Progenitor cell of endocrine pancreas (in vitro differentiated cells): ENCODE measurements at regions not wholly inside any gene's neighbourhood (a gene's known extent, or its start where the extent isn't known, plus 50 kb on each side); places are given as distances from the start of the nearest gene placed in this dataset.

Source experiments
- DNase-seq: peaks from one replicate; pipeline ENCODE4 v3.0.0; 2021; ENCODE audit warnings: low spot score; ENCODE audit not compliant: unreplicated experiment
- H3K27ac Mint-ChIP-seq: 2 replicates; pipeline ENCODE4 v1.8.0; 2021; ENCODE audit warnings: mild to moderate bottlenecking, moderate library complexity, mixed read lengths
- H3K27me3 Mint-ChIP-seq: 2 replicates; pipeline ENCODE4 v1.8.0; 2021; ENCODE audit warnings: mixed read lengths
- H3K36me3 Mint-ChIP-seq: 2 replicates; pipeline ENCODE4 v1.8.0; 2022; ENCODE audit warnings: mixed read lengths; ENCODE audit not compliant: insufficient read depth
- H3K4me1 Mint-ChIP-seq: 2 replicates; pipeline ENCODE4 v1.8.0; 2021; ENCODE audit warnings: low read depth, mixed read lengths
- H3K4me3 Mint-ChIP-seq: 2 replicates; pipeline ENCODE4 v1.8.0; 2021; ENCODE audit warnings: low read depth, mild to moderate bottlenecking, moderate library complexity, mixed read lengths
- H3K9me3 Mint-ChIP-seq: 2 replicates; pipeline ENCODE4 v1.8.0; 2021; ENCODE audit warnings: low read depth, mixed read lengths
- CTCF ChIP-seq: fragments of 200-600 bp; sonication (generic); IDR thresholded peaks from one replicate; pipeline ENCODE4 v1.5.0; 2021; ENCODE audit warnings: antibody characterized with exemption, mild to moderate bottlenecking; ENCODE audit not compliant: unreplicated experiment

DNA sequence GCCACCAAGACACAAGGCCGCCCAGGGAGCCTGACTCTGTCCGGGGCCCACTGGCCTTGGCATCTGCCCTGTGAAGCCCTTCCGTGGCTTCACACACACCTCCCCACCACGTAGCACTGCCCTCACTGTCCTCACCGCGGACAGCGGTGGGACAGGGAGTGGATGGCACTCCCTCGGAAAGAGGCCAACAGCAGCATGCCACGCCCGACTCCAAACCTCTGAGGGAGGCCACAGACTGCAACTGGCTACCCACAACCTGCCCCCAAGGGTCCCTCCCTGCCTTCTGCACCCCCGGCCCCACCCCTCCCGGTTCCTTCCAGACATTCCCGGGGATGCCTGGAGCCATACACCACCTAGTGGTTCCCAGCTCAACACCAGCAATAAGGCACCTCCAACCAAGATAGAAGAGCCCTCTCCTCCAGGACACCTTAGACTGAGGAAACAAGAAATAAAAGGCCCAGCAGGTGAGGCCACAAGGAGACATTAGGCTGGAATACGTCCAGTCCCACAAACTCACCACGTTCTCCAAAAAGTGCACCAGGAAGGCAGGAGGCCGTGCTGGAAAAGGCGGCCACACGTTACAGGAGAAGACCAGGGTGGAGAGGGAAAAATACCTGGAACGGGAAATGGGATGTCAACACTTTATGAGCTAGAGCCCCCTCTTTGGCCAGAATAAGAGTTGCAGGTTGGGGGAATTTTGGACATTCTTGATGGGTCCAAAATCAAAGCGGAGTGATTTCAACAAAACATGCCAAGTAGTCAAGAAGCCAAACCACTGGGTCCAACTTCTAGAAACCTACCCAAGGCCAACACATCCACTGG lies 310.0 kb downstream of the SOX9 start:
- no peak overlapping the region for H3K27ac Mint-ChIP-seq
- H3K27me3 Mint-ChIP-seq, result no peaks in the 10 kb centered on the region
- H3K4me3 Mint-ChIP-seq, result no peak overlapping the region
- DNase-seq, result no peak
- H3K9me3 Mint-ChIP-seq, result no peaks in the 10 kb centered on the region
- H3K4me1 Mint-ChIP-seq, result peaks cover 35% of the 10 kb centered on the region
- peak; percentile 20 for TF ChIP-seq CTCF
- H3K36me3 Mint-ChIP-seq, result peaks cover 6% of the 10 kb centered on the region

GRCh38 chr17:72432143-72432621 lies 311.4 kb downstream of the SOX9 start:
- TF ChIP-seq CTCF, result no peak
- DNase-seq, result no peak
- no peak overlapping the region for H3K4me3 Mint-ChIP-seq
- H3K4me1 Mint-ChIP-seq, result peaks cover 38% of the 10 kb centered on the region
- no peaks in the 10 kb centered on the region for H3K27me3 Mint-ChIP-seq
- H3K36me3 Mint-ChIP-seq, result no peaks in the 10 kb centered on the region
- H3K9me3 Mint-ChIP-seq, result no peaks in the 10 kb centered on the region
- H3K27ac Mint-ChIP-seq, result no peak overlapping the region

DNA sequence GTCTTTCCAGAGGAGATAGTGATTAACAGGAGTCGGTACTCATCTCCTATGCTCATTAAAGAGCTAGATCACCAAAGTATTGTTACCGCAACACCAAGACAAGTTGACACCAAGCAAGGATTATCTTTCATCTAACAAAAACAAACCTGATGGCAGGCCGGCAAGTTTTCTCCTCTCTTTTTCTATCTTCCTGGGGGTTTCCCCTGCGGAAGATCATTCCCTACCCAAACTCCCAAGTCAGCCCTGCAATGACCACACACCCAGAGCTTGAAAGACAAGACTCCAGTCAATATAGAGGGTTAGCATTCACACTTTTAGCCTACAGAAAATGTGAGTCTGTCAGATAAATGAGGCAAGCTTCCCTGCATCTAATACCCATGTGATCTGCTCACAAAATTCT lies 312.1 kb downstream of the SOX9 start:
- Mint-ChIP-seq H3K9me3 (no peaks in the 10 kb centered on the region), H3K27me3 (no peaks in the 10 kb centered on the region), H3K36me3 (no peaks in the 10 kb centered on the region), H3K27ac (no peak overlapping the region), H3K4me1 (peaks cover 35% of the 10 kb centered on the region), H3K4me3 (no peak overlapping the region)
- no peak for DNase-seq
- TF ChIP-seq CTCF, result no peak

DNA sequence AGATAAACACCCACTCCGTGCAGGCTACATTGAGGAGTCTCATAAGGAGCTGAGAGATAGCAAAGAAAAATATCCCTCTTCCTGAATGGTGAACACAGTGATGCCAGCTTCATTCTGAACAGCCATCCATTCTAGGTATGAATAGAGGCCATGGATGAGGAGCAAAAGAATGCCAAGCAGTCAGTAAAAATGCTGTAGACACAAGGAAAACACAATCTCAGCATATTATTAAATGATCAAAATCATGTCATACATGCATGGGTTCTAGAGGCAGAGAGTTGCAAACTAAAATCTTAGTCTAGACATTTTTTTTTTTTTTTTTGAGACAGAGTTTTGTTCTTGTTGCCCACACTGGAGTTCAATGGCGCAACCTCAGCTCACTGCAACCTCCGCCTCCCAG lies 313.0 kb downstream of the SOX9 start:
- H3K4me1 Mint-ChIP-seq, result peaks cover 35% of the 10 kb centered on the region
- no peak overlapping the region for H3K27ac Mint-ChIP-seq
- no peaks in the 10 kb centered on the region for H3K9me3 Mint-ChIP-seq

DNA sequence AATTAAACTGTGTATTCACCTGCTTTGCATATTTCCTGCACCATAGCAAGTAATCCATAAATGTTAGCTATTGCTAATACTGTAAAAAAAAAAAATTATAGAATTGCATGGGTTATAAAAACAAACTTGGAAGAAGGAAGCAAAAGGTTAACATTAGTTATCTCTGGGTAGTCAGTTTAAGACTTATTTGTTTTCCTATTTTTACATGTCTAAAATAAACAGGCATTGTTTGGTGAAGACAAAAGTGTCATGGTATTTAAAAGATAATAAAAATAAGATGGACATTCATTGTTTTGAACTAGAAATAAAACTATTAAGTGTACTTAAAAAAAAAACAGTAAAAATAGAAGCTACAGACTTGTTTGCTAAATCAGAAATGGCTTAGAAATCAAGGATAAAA lies 313.8 kb downstream of the SOX9 start:
- peaks cover 3% of the 10 kb centered on the region for H3K9me3 Mint-ChIP-seq
- no peak overlapping the region for H3K4me3 Mint-ChIP-seq
- no peak for DNase-seq
- no peaks in the 10 kb centered on the region for H3K27me3 Mint-ChIP-seq
- TF ChIP-seq CTCF, result no peak
- peaks cover 28% of the 10 kb centered on the region for H3K4me1 Mint-ChIP-seq
- peaks cover 1% of the 10 kb centered on the region for H3K36me3 Mint-ChIP-seq
- no peak overlapping the region for H3K27ac Mint-ChIP-seq

More for the DNA sequence above, 313.0 kb downstream of the SOX9 start:
- Mint-ChIP-seq H3K27me3 (no peaks in the 10 kb centered on the region), H3K36me3 (no peaks in the 10 kb centered on the region), H3K4me3 (no peak overlapping the region)
- DNase-seq, result no peak
- TF ChIP-seq CTCF, result no peak
